Epithelial cell of esophagus (primary cell): ENCODE measurements at regions not wholly inside any gene's neighbourhood (a gene's known extent, or its start where the extent isn't known, plus 50 kb on each side); places are given as distances from the start of the nearest gene placed in this dataset.
A peak's percentile ranks its signal among the peaks of the same experiment; 100 is the strongest.
"Not testable (repeated sequence)": the region's sequence is repeated elsewhere in the genome, so short reads cannot be mapped to it uniquely, and the experiment has no call there.

Experiments used
- DNase-seq: peaks from one replicate; pipeline ENCODE4 v3.0.0; 2010; ENCODE audit warnings: low read depth
- H3K4me3 ChIP-seq: 2 replicates; pipeline ENCODE4 v1.5.1; 2011; ENCODE audit warnings: mild to moderate bottlenecking, low read length, control low read depth
- TF ChIP-seq, protein P1 (sequence below): IDR thresholded peaks from 2 replicates; pipeline ENCODE4 v1.5.1; 2011; ENCODE audit warnings: low read depth, mild to moderate bottlenecking, low read length, control low read depth, inconsistent platforms; ENCODE audit not compliant: insufficient read depth; ENCODE audit errors: missing control alignments

DNA sequence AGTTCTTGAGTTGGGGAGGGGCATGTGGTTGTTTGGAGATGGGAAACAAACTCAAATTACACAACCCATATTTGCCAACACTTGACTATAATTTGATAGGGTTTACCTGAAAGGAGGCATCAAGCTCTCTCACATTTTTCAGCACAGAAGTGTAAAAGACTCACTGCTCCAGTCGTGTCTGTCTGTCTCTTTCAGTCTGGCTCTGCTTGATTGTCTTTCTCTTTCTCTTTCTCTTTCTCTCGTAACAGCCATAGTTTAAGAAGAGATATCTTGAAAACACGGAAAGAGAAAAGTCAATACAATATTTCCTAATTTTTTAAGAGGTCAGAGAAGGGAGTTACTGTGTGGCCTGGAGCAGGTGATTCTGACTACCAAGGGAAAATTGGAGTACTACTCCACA, 413.6 kb upstream of the CXorf51A start:
- H3K4me3 ChIP-seq = no peak overlapping the region
- TF ChIP-seq, protein P1, sequence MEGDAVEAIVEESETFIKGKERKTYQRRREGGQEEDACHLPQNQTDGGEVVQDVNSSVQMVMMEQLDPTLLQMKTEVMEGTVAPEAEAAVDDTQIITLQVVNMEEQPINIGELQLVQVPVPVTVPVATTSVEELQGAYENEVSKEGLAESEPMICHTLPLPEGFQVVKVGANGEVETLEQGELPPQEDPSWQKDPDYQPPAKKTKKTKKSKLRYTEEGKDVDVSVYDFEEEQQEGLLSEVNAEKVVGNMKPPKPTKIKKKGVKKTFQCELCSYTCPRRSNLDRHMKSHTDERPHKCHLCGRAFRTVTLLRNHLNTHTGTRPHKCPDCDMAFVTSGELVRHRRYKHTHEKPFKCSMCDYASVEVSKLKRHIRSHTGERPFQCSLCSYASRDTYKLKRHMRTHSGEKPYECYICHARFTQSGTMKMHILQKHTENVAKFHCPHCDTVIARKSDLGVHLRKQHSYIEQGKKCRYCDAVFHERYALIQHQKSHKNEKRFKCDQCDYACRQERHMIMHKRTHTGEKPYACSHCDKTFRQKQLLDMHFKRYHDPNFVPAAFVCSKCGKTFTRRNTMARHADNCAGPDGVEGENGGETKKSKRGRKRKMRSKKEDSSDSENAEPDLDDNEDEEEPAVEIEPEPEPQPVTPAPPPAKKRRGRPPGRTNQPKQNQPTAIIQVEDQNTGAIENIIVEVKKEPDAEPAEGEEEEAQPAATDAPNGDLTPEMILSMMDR = no peak
- no peak for DNase-seq

DNA sequence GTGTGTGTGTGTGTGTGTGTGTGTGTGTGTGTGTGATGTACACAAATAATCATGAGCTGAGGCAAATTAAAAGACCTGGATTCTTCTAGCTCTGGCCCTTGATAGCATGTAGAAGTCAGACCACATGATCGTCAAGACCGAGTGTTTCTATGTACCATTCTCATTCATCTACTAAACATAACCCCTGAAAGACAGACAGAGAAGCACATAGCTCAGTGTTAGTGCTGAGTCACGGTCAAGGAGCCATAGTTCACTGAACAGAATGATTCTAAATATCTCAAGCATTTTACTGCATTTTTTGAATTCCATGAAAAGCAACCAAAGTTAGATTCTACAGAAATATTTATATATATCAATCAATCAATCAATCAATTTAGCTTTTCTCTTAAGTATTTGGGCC, 412.3 kb upstream of the CXorf51A start:
- DNase-seq = no peak
- TF ChIP-seq, protein P1 = no peak
- no peak overlapping the region for H3K4me3 ChIP-seq

DNA sequence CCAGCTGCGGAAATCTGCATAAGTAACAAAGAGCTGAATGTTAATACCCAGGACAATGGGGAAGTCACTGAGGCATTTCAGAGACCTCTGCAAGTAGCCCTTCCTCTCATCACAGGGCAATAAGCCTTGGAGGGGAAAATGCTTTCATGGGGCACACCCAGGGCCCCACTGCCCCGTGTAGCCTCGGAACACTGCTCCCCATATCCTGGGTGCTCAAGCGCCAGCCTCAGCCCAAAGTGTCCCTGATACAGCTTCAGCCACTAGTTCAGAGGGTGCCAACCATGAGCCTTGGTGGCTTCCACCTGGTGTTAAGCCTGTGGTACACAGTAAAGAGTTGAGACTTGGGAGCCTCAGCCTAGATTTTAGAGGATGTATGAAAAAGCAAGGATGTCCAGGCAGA, 402.8 kb upstream of the CXorf51A start:
- no peak for DNase-seq
- TF ChIP-seq, protein P1 = no peak
- no peak overlapping the region for H3K4me3 ChIP-seq

DNA sequence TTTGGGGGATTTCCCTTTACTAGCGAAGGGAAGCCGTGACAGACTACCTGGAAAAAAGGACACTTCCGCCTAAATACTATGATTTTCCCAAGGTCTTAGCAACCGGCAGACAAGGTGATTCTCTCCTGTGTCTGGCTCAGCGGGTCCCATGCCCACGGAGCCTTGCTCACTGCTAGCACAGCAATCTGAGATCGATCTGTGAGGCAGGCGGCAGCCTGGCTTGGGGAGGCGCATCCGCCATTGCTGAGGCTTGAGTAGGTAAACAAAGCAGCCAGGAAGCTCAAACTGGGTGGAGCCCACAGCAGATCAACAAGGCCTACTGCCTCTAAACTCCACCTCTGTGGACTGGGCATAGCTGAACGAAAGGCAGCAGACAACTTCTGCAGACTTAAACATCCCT, 385.9 kb upstream of the CXorf51A start:
- DNase-seq, H3K4me3 ChIP-seq: not testable (repeated sequence)

DNA sequence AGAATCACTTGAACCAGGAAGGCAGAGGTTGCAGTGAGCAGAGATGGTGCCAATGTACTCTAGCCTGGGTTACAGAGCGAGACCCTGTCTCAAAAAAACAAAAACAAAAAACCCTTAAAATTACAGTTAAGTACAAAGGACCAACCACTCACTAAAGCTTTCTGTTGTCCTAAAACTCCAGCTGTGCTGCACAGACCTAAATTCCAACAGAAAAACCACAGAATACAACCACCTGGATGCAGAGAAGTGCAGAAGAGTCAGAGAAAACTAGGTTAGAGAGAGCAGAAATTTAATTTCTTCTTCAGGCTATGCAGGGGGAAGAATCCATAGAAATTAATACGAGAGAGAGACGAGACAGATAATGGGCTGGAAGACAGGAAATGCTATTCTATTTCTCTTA, 376.8 kb upstream of the CXorf51A start:
- H3K4me3 ChIP-seq = no peak overlapping the region
- TF ChIP-seq, protein P1 = no peak
- no peak for DNase-seq

DNA sequence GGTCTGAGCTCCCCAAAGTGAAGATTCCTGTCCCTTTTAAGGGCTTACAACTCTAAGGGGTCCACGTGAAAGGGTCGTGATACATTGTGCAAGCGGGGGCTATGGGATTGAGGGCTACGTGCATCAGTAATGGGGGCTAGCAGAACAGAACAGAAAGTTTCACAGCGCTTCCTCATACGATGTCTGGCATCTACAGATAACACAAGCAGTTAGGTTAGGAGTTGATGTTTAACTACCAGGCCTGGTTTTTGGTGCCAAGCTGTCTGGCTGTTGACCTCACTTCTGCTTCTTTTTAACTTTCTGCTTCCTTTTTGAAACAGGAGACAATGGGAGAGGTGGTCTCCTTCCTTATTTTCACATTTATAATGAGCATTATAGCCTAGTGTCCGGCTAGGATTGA, 368.6 kb upstream of the CXorf51A start:
- no peak overlapping the region for H3K4me3 ChIP-seq
- TF ChIP-seq, protein P1 = no peak
- DNase-seq = no peak

DNA sequence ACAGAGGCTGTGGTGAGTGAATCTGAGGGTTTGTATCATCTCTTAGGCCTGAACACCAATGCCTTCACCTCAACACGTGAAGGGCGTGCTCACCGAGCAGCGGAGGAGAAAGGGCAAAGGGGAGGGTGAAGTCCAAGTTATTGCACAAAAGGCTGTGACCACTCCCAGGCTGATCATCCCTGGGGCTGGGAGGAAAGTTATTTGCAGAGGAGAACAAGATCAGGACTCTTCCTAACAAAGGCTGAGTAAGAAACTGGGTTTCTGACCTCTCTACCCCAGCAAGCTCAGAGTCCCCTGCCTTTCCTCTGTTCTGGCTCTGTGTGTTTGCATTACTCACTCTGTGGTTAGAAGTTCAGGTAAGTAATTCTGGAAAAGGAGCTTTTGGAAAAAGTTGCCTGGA, 366.3 kb upstream of the CXorf51A start:
- no peak overlapping the region for H3K4me3 ChIP-seq
- TF ChIP-seq, protein P1 = no peak
- DNase-seq = no peak

DNA sequence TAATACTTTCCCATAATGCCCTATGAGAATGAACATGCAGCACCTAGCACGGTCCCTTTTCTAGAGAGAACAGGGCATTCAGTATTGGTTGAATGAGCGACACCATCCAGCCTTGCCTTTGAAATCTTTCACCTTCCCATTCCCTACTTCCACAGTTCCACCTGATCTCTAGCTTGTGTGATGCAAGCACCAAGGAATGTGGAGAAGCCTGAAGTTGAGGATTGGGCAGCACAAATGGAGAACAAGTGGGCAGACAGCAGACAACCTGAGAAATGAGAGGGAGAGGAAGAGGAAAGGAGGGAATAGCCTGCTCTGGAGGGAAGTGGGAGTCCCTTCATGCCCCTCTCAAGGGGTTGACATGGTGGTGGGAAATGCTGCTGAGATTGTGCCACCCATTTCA, 365.1 kb upstream of the CXorf51A start:
- DNase-seq = peak; percentile 0
- H3K4me3 ChIP-seq = no peak overlapping the region
- TF ChIP-seq, protein P1 = no peak
